CD4-positive, alpha-beta T cell treated with Interleukin-12 subunit alpha and Interleukin-12 subunit beta, for 1 hour (primary cell): ENCODE measurements at regions not wholly inside any gene's neighbourhood (a gene's known extent, or its start where the extent isn't known, plus 50 kb on each side); places are given as distances from the start of the nearest gene placed in this dataset.

Source experiments
- DNase-seq: peaks from one replicate; pipeline ENCODE4 v3.0.0-alpha.2; 2020

- no peak for DNase-seq
Measured at GRCh38 chr2:76448956-76449355, 738.2 kb upstream of the GCFC2 start.

- DNase-seq, result no peak
Measured at GRCh38 chr2:76447294-76447693, 736.6 kb upstream of the GCFC2 start.

GRCh38 chr2:76446872-76447271 lies 736.2 kb upstream of the GCFC2 start:
- DNase-seq, result no peak

- DNase-seq, result no peak
Measured at GRCh38 chr2:76445880-76446279, 735.2 kb upstream of the GCFC2 start.

GRCh38 chr2:76444732-76445131 lies 734.0 kb upstream of the GCFC2 start:
- no peak for DNase-seq

GRCh38 chr2:76437564-76437963 lies 726.8 kb upstream of the GCFC2 start:
- DNase-seq, result no peak

- no peak for DNase-seq
Measured at GRCh38 chr2:76429374-76429773, 718.7 kb upstream of the GCFC2 start.

- DNase-seq, result no peak
Measured at GRCh38 chr2:76427452-76427851, 716.7 kb upstream of the GCFC2 start.

- DNase-seq, result no peak
Measured at GRCh38 chr2:76415821-76416220, 705.1 kb upstream of the GCFC2 start.

GRCh38 chr2:76413436-76413835 lies 702.7 kb upstream of the GCFC2 start:
- no peak for DNase-seq

GRCh38 chr2:76406134-76406855 lies 695.6 kb upstream of the GCFC2 start:
- DNase-seq, result no peak

GRCh38 chr2:76393356-76393755 lies 682.6 kb upstream of the GCFC2 start:
- no peak for DNase-seq

GRCh38 chr2:76391678-76392077 lies 681.0 kb upstream of the GCFC2 start:
- no peak for DNase-seq

GRCh38 chr2:76387294-76387693 lies 676.6 kb upstream of the GCFC2 start:
- DNase-seq, result no peak

- no peak for DNase-seq
Measured at GRCh38 chr2:76385943-76386342, 675.2 kb upstream of the GCFC2 start.

GRCh38 chr2:76381624-76382023 lies 670.9 kb upstream of the GCFC2 start:
- no peak for DNase-seq

- DNase-seq, result no peak
Measured at GRCh38 chr2:76378140-76378539, 667.4 kb upstream of the GCFC2 start.

GRCh38 chr2:76341439-76341838 lies 630.7 kb upstream of the GCFC2 start:
- DNase-seq, result no peak

GRCh38 chr2:76332871-76333270 lies 622.2 kb upstream of the GCFC2 start:
- DNase-seq, result no peak

- no peak for DNase-seq
Measured at GRCh38 chr2:76330865-76331264, 620.1 kb upstream of the GCFC2 start.

GRCh38 chr2:76326636-76327035 lies 615.9 kb upstream of the GCFC2 start:
- no peak for DNase-seq

- no peak for DNase-seq
Measured at GRCh38 chr2:76323381-76323780, 612.7 kb upstream of the GCFC2 start.

- DNase-seq, result no peak
Measured at GRCh38 chr2:76320716-76321115, 610.0 kb upstream of the GCFC2 start.

GRCh38 chr2:76318848-76319360 lies 608.2 kb upstream of the GCFC2 start:
- no peak for DNase-seq

- no peak for DNase-seq
Measured at GRCh38 chr2:76316691-76317090, 606.0 kb upstream of the GCFC2 start.
